GM21619 (cell line): ENCODE measurements at regions not wholly inside any gene's neighbourhood (a gene's known extent, or its start where the extent isn't known, plus 50 kb on each side); places are given as distances from the start of the nearest gene placed in this dataset.

ENCODE experiments used
- ATAC-seq: cut with Tn5 transposase; IDR thresholded peaks from one replicate; pipeline ENCODE4 v1.9.1; 2021; ENCODE audit not compliant: unreplicated experiment

- ATAC-seq: no peak
These were observed 98.8 kb upstream of the MYCBP2 start for GRCh38 chr13:77425705-77426104.

DNA sequence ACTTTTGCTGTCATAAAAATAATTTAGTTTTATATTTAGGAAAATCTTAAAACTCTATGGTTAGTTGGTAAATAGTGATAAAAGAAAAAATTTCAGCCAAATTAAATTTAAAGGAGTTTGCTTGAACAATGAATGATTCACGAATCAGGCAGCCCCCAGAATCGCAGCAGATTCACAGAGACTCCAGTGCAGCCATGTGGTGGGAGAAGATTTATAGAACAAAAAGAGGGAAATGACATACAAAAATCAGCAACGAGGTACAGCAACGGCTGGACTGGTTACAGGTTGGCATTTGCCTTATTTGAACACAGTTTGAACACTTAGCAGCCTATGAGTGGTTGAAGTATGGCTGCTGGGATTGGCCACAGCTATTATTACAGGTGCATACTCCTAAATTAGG lies 96.4 kb upstream of the MYCBP2 start:
- ATAC-seq: no peak

DNA sequence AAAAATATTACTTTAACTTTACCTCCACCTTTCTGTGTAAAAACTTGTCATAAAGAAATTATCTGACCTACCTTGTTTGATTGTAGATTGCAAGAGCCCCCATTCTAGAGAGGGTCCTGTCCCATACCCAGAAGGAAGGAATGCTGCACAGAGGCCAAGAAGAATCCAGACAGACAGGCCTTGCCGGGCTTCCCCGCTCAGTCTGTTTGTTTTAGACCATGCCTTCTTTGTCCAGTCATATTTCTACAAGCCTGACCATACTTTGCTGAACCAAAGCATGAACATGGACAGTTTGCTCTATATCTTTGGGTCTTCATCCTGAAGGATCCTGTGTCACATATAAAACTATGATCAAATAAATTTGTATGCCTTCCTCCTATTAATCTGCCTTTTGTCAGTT lies 95.8 kb upstream of the MYCBP2 start:
- no peak for ATAC-seq

DNA sequence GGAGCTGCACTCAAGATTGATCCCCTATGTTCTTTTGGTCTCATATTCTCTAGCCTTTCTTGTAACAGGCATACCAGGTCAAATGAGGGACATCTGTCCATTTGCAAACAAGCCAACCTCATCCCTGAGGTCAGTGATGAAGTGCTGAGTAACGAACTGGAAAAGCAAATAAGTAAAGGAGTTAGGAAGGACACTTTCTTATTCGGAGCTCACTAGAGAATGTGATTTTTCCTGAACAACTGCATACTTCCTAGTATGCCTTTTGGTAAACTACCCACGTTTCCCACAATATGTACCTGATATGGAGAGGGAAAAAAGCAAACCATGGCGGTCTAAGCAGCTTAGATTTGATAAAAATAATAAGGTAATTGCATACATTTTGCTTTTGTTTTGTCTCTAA lies 91.0 kb upstream of the MYCBP2 start:
- no peak for ATAC-seq

GRCh38 chr13:77416666-77417212 lies 89.8 kb upstream of the MYCBP2 start:
- ATAC-seq: no peak

GRCh38 chr13:77415253-77416071 lies 88.6 kb upstream of the MYCBP2 start:
- ATAC-seq: peak; percentile 85

GRCh38 chr13:77412860-77413259 lies 86.0 kb upstream of the MYCBP2 start:
- ATAC-seq: no peak

DNA sequence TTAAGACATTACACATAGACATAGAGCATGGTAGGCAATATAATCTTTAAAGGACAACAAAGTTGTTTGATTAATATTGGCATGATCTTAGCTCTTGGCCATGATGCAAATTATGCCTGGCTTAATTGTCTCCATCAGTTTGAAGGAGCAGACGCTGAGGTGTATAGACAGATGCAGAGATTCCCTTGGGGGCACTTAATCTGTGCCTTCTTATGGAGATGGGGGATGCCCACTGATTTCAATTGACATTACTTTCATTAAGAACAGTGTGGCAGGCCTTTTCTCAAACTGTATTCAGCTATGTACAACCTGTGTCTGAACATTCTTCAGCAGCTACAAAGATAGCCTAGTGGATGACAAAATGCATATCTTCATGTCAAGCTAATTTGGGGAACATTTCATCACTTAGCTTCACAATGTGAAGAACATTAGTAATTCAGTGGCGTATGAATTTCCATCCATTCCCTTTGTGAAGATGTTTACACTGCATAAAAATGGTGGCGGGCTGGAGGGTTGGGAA lies 85.3 kb upstream of the MYCBP2 start:
- no peak for ATAC-seq

- ATAC-seq: no peak
These were observed 82.5 kb upstream of the MYCBP2 start for GRCh38 chr13:77409412-77409811.

DNA sequence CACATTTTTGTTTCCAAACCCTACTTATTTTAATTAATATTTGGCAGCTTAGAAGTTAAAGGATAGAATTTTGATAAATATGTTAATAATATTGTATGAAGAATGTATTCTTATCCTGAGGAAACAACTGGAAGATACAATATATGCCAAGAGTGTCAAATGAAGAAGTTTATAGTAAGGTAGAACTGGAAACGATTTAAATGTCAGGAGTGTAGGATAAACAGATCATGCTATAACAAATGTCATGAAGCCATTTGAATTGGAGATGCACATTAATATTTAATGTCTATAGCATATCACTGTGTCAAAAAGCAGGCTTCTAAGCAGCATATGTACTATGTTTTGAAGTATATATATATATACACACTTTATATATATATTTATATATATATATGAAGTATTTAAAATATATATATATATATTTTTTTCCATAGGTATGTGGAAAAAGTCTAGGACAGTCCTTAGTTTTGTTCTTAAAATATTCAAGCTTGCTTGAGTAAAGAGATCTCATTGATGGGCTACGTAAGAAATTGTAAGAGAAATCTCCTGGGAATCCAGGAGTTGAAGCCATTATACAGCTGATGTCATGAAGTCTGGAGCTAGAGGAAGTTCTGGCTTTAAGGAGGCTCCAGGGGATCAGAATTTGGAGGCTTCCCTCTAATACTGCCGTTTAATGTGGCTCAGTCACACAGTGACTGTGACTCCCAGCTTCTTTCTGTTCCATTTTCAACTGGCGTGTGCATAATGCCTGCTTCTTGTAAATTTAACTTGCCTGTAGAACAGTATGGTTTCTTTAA lies 79.9 kb upstream of the MYCBP2 start:
- ATAC-seq: no peak

GRCh38 chr13:77398825-77399620 lies 72.1 kb upstream of the MYCBP2 start:
- no peak for ATAC-seq

- no peak for ATAC-seq
These were observed 70.7 kb upstream of the MYCBP2 start for GRCh38 chr13:77397636-77398035.

DNA sequence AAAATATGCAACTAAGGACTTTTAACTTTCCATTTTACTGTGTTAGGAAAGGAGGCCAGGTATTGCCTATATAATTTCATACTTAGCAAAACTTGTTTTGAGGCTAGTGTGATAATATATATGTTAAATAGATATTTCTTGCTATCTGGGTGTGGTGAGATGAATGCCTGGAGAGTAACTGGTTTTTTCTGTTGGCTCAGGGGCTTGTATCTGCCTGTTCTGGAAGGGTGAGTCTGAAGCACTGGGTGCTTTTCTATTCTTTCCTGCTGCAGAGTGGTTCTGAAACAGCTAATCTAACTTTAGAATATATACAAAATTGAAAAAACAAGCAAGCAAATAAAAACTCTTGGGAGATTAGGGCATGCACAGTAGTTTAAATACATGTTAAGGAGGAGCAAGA lies 64.6 kb upstream of the MYCBP2 start:
- no peak for ATAC-seq

GRCh38 chr13:77390391-77390790 lies 63.5 kb upstream of the MYCBP2 start:
- ATAC-seq: no peak

DNA sequence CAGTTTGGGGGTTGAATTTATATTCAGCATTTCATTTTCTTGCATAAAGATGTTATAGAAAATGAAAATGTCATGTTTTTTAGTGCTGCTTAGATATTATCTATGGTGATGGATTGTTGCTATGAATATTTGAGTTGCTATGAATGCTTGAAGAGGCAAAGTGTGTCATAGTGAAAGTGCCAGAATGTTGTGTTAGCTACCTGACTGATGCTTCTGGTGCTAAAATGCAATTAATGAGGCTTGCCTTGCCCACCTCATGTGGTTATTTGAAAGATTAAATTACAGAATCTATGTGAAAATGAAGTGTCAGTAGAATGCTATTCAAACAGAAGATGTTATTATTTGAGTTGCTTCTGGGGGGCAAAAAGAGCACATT lies 62.7 kb upstream of the MYCBP2 start:
- ATAC-seq: peak; percentile 81

GRCh38 chr13:77388944-77389624 lies 62.2 kb upstream of the MYCBP2 start:
- peak; percentile 22 for ATAC-seq

DNA sequence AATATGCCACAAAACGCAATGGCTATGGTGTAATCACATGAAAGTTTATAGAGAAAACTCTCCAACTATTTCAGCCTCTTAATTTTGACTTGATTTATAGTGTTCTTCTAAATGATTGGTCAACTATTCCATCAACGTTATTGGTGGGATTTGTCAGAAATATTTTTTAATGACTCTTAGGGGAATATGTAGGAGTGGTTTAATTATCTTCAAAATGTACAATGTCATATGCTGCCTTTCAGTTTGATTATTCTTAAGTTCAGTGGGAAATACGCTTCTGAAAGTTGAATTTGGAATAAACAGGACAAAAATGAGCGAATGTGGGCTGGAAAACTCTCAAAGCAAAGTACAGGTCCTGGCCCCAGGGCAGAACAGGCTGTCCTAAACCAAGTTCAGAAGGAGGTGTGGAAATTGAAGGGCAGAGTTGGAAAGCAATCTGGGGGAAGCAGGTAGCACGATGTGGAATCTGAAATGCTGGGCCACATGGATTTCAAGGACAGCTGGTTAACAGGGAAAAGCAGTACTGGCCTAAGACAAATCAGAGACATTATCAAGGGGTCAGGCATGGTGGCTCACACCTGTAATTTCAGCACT lies 60.8 kb upstream of the MYCBP2 start:
- ATAC-seq: no peak

GRCh38 chr13:77386880-77387606 lies 60.1 kb upstream of the MYCBP2 start:
- ATAC-seq: no peak

- ATAC-seq: no peak
These were observed 59.2 kb upstream of the MYCBP2 start for GRCh38 chr13:77386046-77386445.
